ENCODE measurements at regions not wholly inside any gene's neighbourhood (a gene's known extent, or its start where the extent isn't known, plus 50 kb on each side); places are given as distances from the start of the nearest gene placed in this dataset. TPM values are rescaled to one million over a fixed set of nuclear protein-coding genes. Genes with fewer than 3 reads are reported as not detected.

Small RNA genes in the stretch of these regions (small RNA-seq; reads per million reads assigned to genes)
- gene RNU6-684P (ENCODE audit: low replicate concordance): not detected
